ENCODE measurements at regions not wholly inside any gene's neighbourhood (a gene's known extent, or its start where the extent isn't known, plus 50 kb on each side); places are given as distances from the start of the nearest gene placed in this dataset.

- TF ChIP-seq TARDBP (IDR thresholded peaks at IDR 0.05) (no peak), ZNF384 (IDR thresholded peaks at IDR 0.05) (no peak), BHLHE40 (IDR thresholded peaks at IDR 0.05; ENCODE audit: borderline replicate concordance) (no peak), ARNT (IDR thresholded peaks at IDR 0.05) (no peak), CTBP1 (IDR thresholded peaks at IDR 0.05; ENCODE audit: borderline replicate concordance) (no peak), HDGF (IDR thresholded peaks at IDR 0.05; ENCODE audit: borderline replicate concordance) (no peak), FOXK2 (IDR thresholded peaks at IDR 0.05) (no peak)
These were observed 83.9 kb upstream of the MC2R start for GRCh38 chr18:13999231-13999630.

Data from HEK293T (cell line).